Vagina (tissue), 2 donors: ENCODE measurements at regions not wholly inside any gene's neighbourhood (a gene's known extent, or its start where the extent isn't known, plus 50 kb on each side); places are given as distances from the start of the nearest gene placed in this dataset.

Experiments
- DNase-seq, 2 donors: peaks; one replicate each; pipeline ENCODE4 v3.0.0-alpha.2; 2017; ENCODE audit errors: extremely low spot score in 2 of 2
- H3K27ac ChIP-seq: fragments of 200-600 bp; sonication (generic); one replicate; pipeline ENCODE4 v1.5.1; 2019
- H3K27me3 ChIP-seq: fragments of 200-600 bp; sonication (generic); one replicate; pipeline ENCODE4 v1.5.1; 2019
- H3K36me3 ChIP-seq, 2 donors: fragments of 200-600 bp; sonication (generic); one replicate each; pipeline ENCODE4 v1.5.1; 2017 to 2019
- H3K4me1 ChIP-seq: fragments of 200-600 bp; sonication (generic); one replicate; pipeline ENCODE4 v1.5.1; 2019
- H3K4me3 ChIP-seq, 2 donors: fragments of 200-600 bp; sonication (generic); 1 replicate in 1 of 2; 2 replicates in 1 of 2; pipeline ENCODE4 v1.5.1; 2016 to 2019
- H3K9me3 ChIP-seq: fragments of 200-600 bp; sonication (generic); one replicate; pipeline ENCODE4 v1.5.1; 2019
- CTCF ChIP-seq, 3 experiments: fragments of 450-650 bp in 2 of 3; fragments of 200-600 bp in 1 of 3; sonication (generic) in 1 of 3; IDR thresholded peaks; one replicate each; pipeline ENCODE4 v1.5.1; 2017 to 2019; ENCODE audit warnings: antibody characterized with exemption in 3 of 3, mild to moderate bottlenecking in 2 of 3, moderate library complexity in 2 of 3
- POLR2A ChIP-seq, 2 donors: fragments of 450-650 bp; IDR thresholded peaks; one replicate each; pipeline ENCODE4 v1.6.1; 2017; ENCODE audit warnings: antibody characterized with exemption in 2 of 2, mild to moderate bottlenecking in 2 of 2, moderate library complexity in 2 of 2
- POLR2AphosphoS5 ChIP-seq, 2 donors: sonication (generic); formaldehyde crosslinking; IDR thresholded peaks; one replicate each; pipeline ENCODE4 v1.9.0; 2017; ENCODE audit warnings: antibody characterized with exemption in 2 of 2, mild to moderate bottlenecking in 2 of 2, low read depth in 1 of 2; ENCODE audit not compliant: insufficient read depth in 1 of 2
- intact Hi-C: fragments of 100-400 bp; cut with DNase I; formaldehyde crosslinking; loops from one replicate; pipeline ENCODE4 v1.15.1; 2023

- no peaks in the 10 kb centered on the region for H3K27me3 ChIP-seq
- no peaks in the 10 kb centered on the region for H3K36me3 ChIP-seq
- intact Hi-C loops, result no loop called here
These were observed 125.3 kb upstream of the CYYR1 start for GRCh38 chr21:26698416-26698815.

DNA sequence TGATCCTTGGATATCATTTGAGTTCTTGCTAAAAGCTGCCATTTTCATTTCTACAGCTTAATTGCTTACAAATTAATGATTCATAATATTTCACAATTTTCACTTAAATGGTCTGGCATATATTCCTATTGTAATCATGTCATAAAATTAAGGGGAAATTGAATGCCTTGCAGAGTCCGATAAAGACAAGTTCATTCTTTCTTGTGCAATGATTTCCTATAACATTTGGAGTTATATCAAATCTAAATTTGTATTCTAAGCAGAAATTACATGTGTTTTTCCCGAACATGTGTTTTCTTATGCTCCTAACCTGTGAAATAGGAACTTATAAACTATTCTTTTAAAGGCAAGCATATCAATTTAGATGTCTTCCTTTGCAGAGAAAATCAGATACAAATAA is 118.3 kb upstream of the CYYR1 start:
- no peaks in the 10 kb centered on the region for H3K27me3 ChIP-seq
- DNase-seq, result no peak
- intact Hi-C loops, result no loop called here

More at GRCh38 chr21:26698416-26698815, 125.3 kb upstream of the CYYR1 start:
- no peak for DNase-seq
- H3K27ac ChIP-seq, result no peak overlapping the region
- TF ChIP-seq CTCF (IDR thresholded peaks at IDR 0.05) (no peak), POLR2AphosphoS5 (IDR thresholded peaks at IDR 0.05; ENCODE audit: insufficient read depth in 1 of 2, low read depth in 1 of 2) (no peak), POLR2A (IDR thresholded peaks at IDR 0.05) (no peak)
- H3K9me3 ChIP-seq, result no peaks in the 10 kb centered on the region
- H3K4me1 ChIP-seq, result no peaks in the 10 kb centered on the region
- H3K4me3 ChIP-seq, result no peak overlapping the region

GRCh38 chr21:26686705-26687104 is 113.6 kb upstream of the CYYR1 start:
- Histone ChIP-seq H3K9me3 (no peaks in the 10 kb centered on the region), H3K4me3 (no peak overlapping the region), H3K27me3 (no peaks in the 10 kb centered on the region), H3K27ac (no peak overlapping the region), H3K4me1 (no peaks in the 10 kb centered on the region), H3K36me3 (no peaks in the 10 kb centered on the region)
- intact Hi-C loops, result no loop called here
- no peak for TF ChIP-seq POLR2A (IDR thresholded peaks at IDR 0.05)
- no peak for TF ChIP-seq POLR2AphosphoS5 (IDR thresholded peaks at IDR 0.05; ENCODE audit: insufficient read depth in 1 of 2, low read depth in 1 of 2)
- no peak for TF ChIP-seq CTCF (IDR thresholded peaks at IDR 0.05)
- DNase-seq, result no peak

More for the DNA sequence above, 118.3 kb upstream of the CYYR1 start:
- no peak overlapping the region for H3K27ac ChIP-seq
- H3K4me1 ChIP-seq, result no peaks in the 10 kb centered on the region
- TF ChIP-seq POLR2AphosphoS5 (IDR thresholded peaks at IDR 0.05; ENCODE audit: insufficient read depth in 1 of 2, low read depth in 1 of 2) (no peak), CTCF (IDR thresholded peaks at IDR 0.05) (no peak), POLR2A (IDR thresholded peaks at IDR 0.05) (no peak)
- H3K36me3 ChIP-seq, result no peaks in the 10 kb centered on the region
- no peaks in the 10 kb centered on the region for H3K9me3 ChIP-seq
- H3K4me3 ChIP-seq, result no peak overlapping the region

DNA sequence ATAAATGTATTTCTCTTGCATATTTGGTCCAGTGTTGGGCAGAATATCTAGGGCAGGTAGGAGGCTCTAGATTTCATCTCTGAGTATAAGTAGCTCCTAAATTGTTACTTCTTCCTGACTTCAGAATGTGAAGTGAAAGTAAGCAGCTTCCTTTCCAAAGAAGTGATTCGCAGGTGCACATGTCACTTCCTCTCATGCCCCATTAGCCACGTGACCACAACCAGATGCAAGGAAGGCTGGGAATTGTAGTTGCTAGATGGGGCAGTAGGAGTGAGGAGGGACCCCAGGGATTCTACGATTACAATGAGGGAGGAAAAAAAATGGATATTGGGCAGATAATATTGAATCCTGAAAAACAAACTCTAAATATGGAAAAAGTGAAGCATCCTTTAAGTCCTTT is 113.2 kb upstream of the CYYR1 start:
- no peak for TF ChIP-seq POLR2A (IDR thresholded peaks at IDR 0.05)
- no peak for TF ChIP-seq CTCF (IDR thresholded peaks at IDR 0.05)
- TF ChIP-seq POLR2AphosphoS5 (IDR thresholded peaks at IDR 0.05; ENCODE audit: insufficient read depth in 1 of 2, low read depth in 1 of 2), result no peak
- no peak for DNase-seq
- no peak overlapping the region for H3K4me3 ChIP-seq
- H3K4me1 ChIP-seq, result no peaks in the 10 kb centered on the region
- no peak overlapping the region for H3K27ac ChIP-seq
- H3K27me3 ChIP-seq, result no peaks in the 10 kb centered on the region
- intact Hi-C loops, result no loop called here
- H3K36me3 ChIP-seq, result no peaks in the 10 kb centered on the region
- H3K9me3 ChIP-seq, result no peaks in the 10 kb centered on the region

- DNase-seq, result no peak
- intact Hi-C loops, result no loop called here
- H3K27ac ChIP-seq, result no peak overlapping the region
- no peaks in the 10 kb centered on the region for H3K36me3 ChIP-seq
- H3K9me3 ChIP-seq, result no peaks in the 10 kb centered on the region
- no peaks in the 10 kb centered on the region for H3K4me1 ChIP-seq
- no peak overlapping the region for H3K4me3 ChIP-seq
- H3K27me3 ChIP-seq, result no peaks in the 10 kb centered on the region
- no peak for TF ChIP-seq POLR2A (IDR thresholded peaks at IDR 0.05)
- no peak for TF ChIP-seq CTCF (IDR thresholded peaks at IDR 0.05)
- TF ChIP-seq POLR2AphosphoS5 (IDR thresholded peaks at IDR 0.05; ENCODE audit: insufficient read depth in 1 of 2, low read depth in 1 of 2), result no peak
These were observed 111.8 kb upstream of the CYYR1 start for GRCh38 chr21:26684889-26685288.
